ENCODE measurements at regions not wholly inside any gene's neighbourhood (a gene's known extent, or its start where the extent isn't known, plus 50 kb on each side); places are given as distances from the start of the nearest gene placed in this dataset.

GRCh38 chr3:166481340-166481739, 644.1 kb upstream of the BCHE start:
- Mint-ChIP-seq H3K36me3 (peaks cover 2% of the 10 kb centered on the region), H3K9me3 (peaks cover 29% of the 10 kb centered on the region), H3K4me1 (peaks cover 4% of the 10 kb centered on the region), H3K4me3 (no peak overlapping the region), H3K27ac (no peak overlapping the region), H3K27me3 (ENCODE audit: low read depth) (no peaks in the 10 kb centered on the region)
- DNase-seq (ENCODE audit: low spot score in 2 of 2, unreplicated experiment in 2 of 2): no peak
- no peak for TF ChIP-seq CTCF (IDR thresholded peaks at IDR 0.05; ENCODE audit: unreplicated experiment)

GRCh38 chr3:166478356-166478755, 641.1 kb upstream of the BCHE start:
- H3K27ac Mint-ChIP-seq: no peak overlapping the region
- no peak for TF ChIP-seq CTCF (IDR thresholded peaks at IDR 0.05; ENCODE audit: unreplicated experiment)
- peaks cover 2% of the 10 kb centered on the region for H3K36me3 Mint-ChIP-seq
- DNase-seq (ENCODE audit: low spot score in 2 of 2, unreplicated experiment in 2 of 2): no peak
- H3K9me3 Mint-ChIP-seq: peaks cover 30% of the 10 kb centered on the region
- H3K4me3 Mint-ChIP-seq: no peak overlapping the region
- no peaks in the 10 kb centered on the region for H3K27me3 Mint-ChIP-seq (ENCODE audit: low read depth)
- H3K4me1 Mint-ChIP-seq: no peaks in the 10 kb centered on the region

- no peaks in the 10 kb centered on the region for H3K4me1 Mint-ChIP-seq
- no peak overlapping the region for H3K27ac Mint-ChIP-seq
- DNase-seq (ENCODE audit: low spot score in 2 of 2, unreplicated experiment in 2 of 2): no peak
- no peak overlapping the region for H3K4me3 Mint-ChIP-seq
- no peaks in the 10 kb centered on the region for H3K36me3 Mint-ChIP-seq
- H3K27me3 Mint-ChIP-seq (ENCODE audit: low read depth): no peaks in the 10 kb centered on the region
- TF ChIP-seq CTCF (IDR thresholded peaks at IDR 0.05; ENCODE audit: unreplicated experiment): no peak
- peaks cover 7% of the 10 kb centered on the region for H3K9me3 Mint-ChIP-seq
Observed at GRCh38 chr3:166473501-166473900, 636.3 kb upstream of the BCHE start.

- H3K4me1 Mint-ChIP-seq: no peaks in the 10 kb centered on the region
- H3K4me3 Mint-ChIP-seq: no peak overlapping the region
Observed at GRCh38 chr3:166472015-166472414, 634.8 kb upstream of the BCHE start.

GRCh38 chr3:166471074-166471767, 634.0 kb upstream of the BCHE start:
- peaks cover 3% of the 10 kb centered on the region for H3K9me3 Mint-ChIP-seq
- H3K4me1 Mint-ChIP-seq: no peaks in the 10 kb centered on the region
- no peak for DNase-seq (ENCODE audit: low spot score in 2 of 2, unreplicated experiment in 2 of 2)
- H3K27ac Mint-ChIP-seq: no peak overlapping the region
- H3K4me3 Mint-ChIP-seq: no peak overlapping the region
- H3K27me3 Mint-ChIP-seq (ENCODE audit: low read depth): no peaks in the 10 kb centered on the region
- no peaks in the 10 kb centered on the region for H3K36me3 Mint-ChIP-seq
- TF ChIP-seq CTCF (IDR thresholded peaks at IDR 0.05; ENCODE audit: unreplicated experiment): no peak

More at GRCh38 chr3:166472015-166472414, 634.8 kb upstream of the BCHE start:
- H3K9me3 Mint-ChIP-seq: peaks cover 3% of the 10 kb centered on the region
- no peak for TF ChIP-seq CTCF (IDR thresholded peaks at IDR 0.05; ENCODE audit: unreplicated experiment)
- no peak overlapping the region for H3K27ac Mint-ChIP-seq
- no peaks in the 10 kb centered on the region for H3K27me3 Mint-ChIP-seq (ENCODE audit: low read depth)
- DNase-seq (ENCODE audit: low spot score in 2 of 2, unreplicated experiment in 2 of 2): no peak
- no peaks in the 10 kb centered on the region for H3K36me3 Mint-ChIP-seq
